ENCODE measurements at regions not wholly inside any gene's neighbourhood (a gene's known extent, or its start where the extent isn't known, plus 50 kb on each side); places are given as distances from the start of the nearest gene placed in this dataset.

DNA sequence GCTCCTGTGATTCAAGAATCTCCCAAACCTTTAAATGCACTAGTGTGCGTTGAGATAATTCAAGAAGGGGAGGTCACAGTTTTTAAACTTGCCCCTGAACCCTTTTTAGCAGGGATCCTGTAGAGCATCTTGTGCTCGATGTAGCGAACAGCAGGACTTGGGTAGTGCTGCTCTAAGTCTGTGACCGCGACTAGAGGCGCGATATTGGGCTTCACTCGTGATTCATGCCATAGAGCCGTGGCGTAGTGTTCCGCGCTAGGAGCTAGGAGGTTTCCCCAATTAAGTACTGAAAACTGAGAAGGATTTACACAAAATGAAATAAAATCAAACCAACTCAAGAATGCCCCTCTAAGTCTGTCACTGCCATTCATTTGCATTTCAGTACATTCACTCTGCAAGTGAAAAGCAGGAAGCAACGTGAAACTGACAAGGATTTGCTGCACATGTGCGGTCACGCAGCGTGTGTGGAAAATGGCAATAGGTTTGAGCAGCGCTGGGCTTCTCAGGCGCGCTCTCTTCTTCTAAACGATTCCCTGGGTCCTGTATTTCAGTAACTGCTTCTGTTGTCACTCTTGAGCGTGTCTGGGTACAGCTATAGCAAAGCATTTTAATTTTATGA, 1135.9 kb upstream of the WWC1 start:
- TF ChIP-seq POLR2AphosphoS5 (IDR thresholded peaks at IDR 0.05; ENCODE audit: borderline replicate concordance, low read depth, low read length) (no peak), EZH2 (IDR thresholded peaks at IDR 0.05) (no peak)
